ENCODE measurements at regions not wholly inside any gene's neighbourhood (a gene's known extent, or its start where the extent isn't known, plus 50 kb on each side); places are given as distances from the start of the nearest gene placed in this dataset.

GRCh38 chr9:120109242-120109641 is 470.7 kb downstream of the CDK5RAP2 start:
- no peak overlapping the region for H3K4me3 ChIP-seq (ENCODE audit: low read depth, low read length)
- ATAC-seq (ENCODE audit: low read depth in 2 of 2) (no peak), DNase-seq (no peak)
- no peak overlapping the region for H3K27ac ChIP-seq (ENCODE audit: insufficient read depth, low read length, poor library complexity, severe bottlenecking)
- Mint-ChIP-seq H3K4me1 (no peaks in the 10 kb centered on the region), H3K4me3 (no peak overlapping the region), H3K27me3 (peaks cover 12% of the 10 kb centered on the region), H3K36me3 (no peaks in the 10 kb centered on the region), H3K9me3 (peaks cover 0 to 3% (median 0%) of the 10 kb centered on the region in 7 donors), H3K27ac (no peak overlapping the region)
- peaks cover 2% of the 10 kb centered on the region for H3K27me3 ChIP-seq (ENCODE audit: control insufficient read depth, insufficient read depth, low read length)
- H3K9me3 ChIP-seq (ENCODE audit: control insufficient read depth in 2 of 2, low read length in 2 of 2), result no peaks in the 10 kb centered on the region
- H3K36me3 ChIP-seq (ENCODE audit: control insufficient read depth, insufficient read depth, low read length), result no peaks in the 10 kb centered on the region
- no peaks in the 10 kb centered on the region for H3K4me1 ChIP-seq (ENCODE audit: control insufficient read depth, insufficient read depth, low read length, poor library complexity, severe bottlenecking)

GRCh38 chr9:120107138-120107537 is 472.8 kb downstream of the CDK5RAP2 start:
- H3K9me3 Mint-ChIP-seq, result peaks cover 0 to 3% (median 0%) of the 10 kb centered on the region in 7 donors
- H3K27me3 Mint-ChIP-seq, result peaks cover 8% of the 10 kb centered on the region
- ATAC-seq (ENCODE audit: low read depth in 2 of 2) (no peak), DNase-seq (no peak)
- H3K27me3 ChIP-seq (ENCODE audit: control insufficient read depth, insufficient read depth, low read length), result peaks cover 2% of the 10 kb centered on the region
- no peak overlapping the region for H3K4me3 Mint-ChIP-seq
- no peak overlapping the region for H3K27ac ChIP-seq (ENCODE audit: insufficient read depth, low read length, poor library complexity, severe bottlenecking)
- no peaks in the 10 kb centered on the region for H3K36me3 Mint-ChIP-seq
- no peak overlapping the region for H3K4me3 ChIP-seq (ENCODE audit: low read depth, low read length)
- no peak overlapping the region for H3K27ac Mint-ChIP-seq
- no peaks in the 10 kb centered on the region for H3K4me1 Mint-ChIP-seq
- H3K4me1 ChIP-seq (ENCODE audit: control insufficient read depth, insufficient read depth, low read length, poor library complexity, severe bottlenecking), result no peaks in the 10 kb centered on the region
- no peaks in the 10 kb centered on the region for H3K36me3 ChIP-seq (ENCODE audit: control insufficient read depth, insufficient read depth, low read length)
- no peaks in the 10 kb centered on the region for H3K9me3 ChIP-seq (ENCODE audit: control insufficient read depth in 2 of 2, low read length in 2 of 2)

GRCh38 chr9:120104771-120105170 is 475.2 kb downstream of the CDK5RAP2 start:
- no peak overlapping the region for H3K4me3 Mint-ChIP-seq
- no peaks in the 10 kb centered on the region for H3K4me1 Mint-ChIP-seq

GRCh38 chr9:120100595-120100994 is 479.4 kb downstream of the CDK5RAP2 start:
- H3K36me3 Mint-ChIP-seq, result no peaks in the 10 kb centered on the region
- peaks cover 0 to 6% (median 0%) of the 10 kb centered on the region in 7 donors for H3K9me3 Mint-ChIP-seq
- no peaks in the 10 kb centered on the region for H3K4me1 ChIP-seq (ENCODE audit: control insufficient read depth, insufficient read depth, low read length, poor library complexity, severe bottlenecking)
- H3K9me3 ChIP-seq (ENCODE audit: control insufficient read depth in 2 of 2, low read length in 2 of 2), result no peaks in the 10 kb centered on the region
- H3K4me1 Mint-ChIP-seq, result no peaks in the 10 kb centered on the region
- no peaks in the 10 kb centered on the region for H3K27me3 ChIP-seq (ENCODE audit: control insufficient read depth, insufficient read depth, low read length)
- H3K27me3 Mint-ChIP-seq, result peaks cover 4% of the 10 kb centered on the region
- H3K4me3 ChIP-seq (ENCODE audit: low read depth, low read length), result no peak overlapping the region
- H3K27ac ChIP-seq (ENCODE audit: insufficient read depth, low read length, poor library complexity, severe bottlenecking), result no peak overlapping the region
- no peak for ATAC-seq (ENCODE audit: low read depth in 2 of 2)
- no peak overlapping the region for H3K4me3 Mint-ChIP-seq
- no peak overlapping the region for H3K27ac Mint-ChIP-seq
- no peaks in the 10 kb centered on the region for H3K36me3 ChIP-seq (ENCODE audit: control insufficient read depth, insufficient read depth, low read length)
- no peak for DNase-seq

More at GRCh38 chr9:120104771-120105170, 475.2 kb downstream of the CDK5RAP2 start:
- H3K36me3 ChIP-seq (ENCODE audit: control insufficient read depth, insufficient read depth, low read length), result no peaks in the 10 kb centered on the region
- H3K4me1 ChIP-seq (ENCODE audit: control insufficient read depth, insufficient read depth, low read length, poor library complexity, severe bottlenecking), result no peaks in the 10 kb centered on the region
- H3K4me3 ChIP-seq (ENCODE audit: low read depth, low read length), result no peak overlapping the region
- no peak for ATAC-seq (ENCODE audit: low read depth in 2 of 2)
- H3K9me3 Mint-ChIP-seq, result peaks cover 0 to 2% (median 0%) of the 10 kb centered on the region in 7 donors
- H3K9me3 ChIP-seq (ENCODE audit: control insufficient read depth in 2 of 2, low read length in 2 of 2), result no peaks in the 10 kb centered on the region
- DNase-seq, result no peak
- no peaks in the 10 kb centered on the region for H3K36me3 Mint-ChIP-seq
- H3K27me3 ChIP-seq (ENCODE audit: control insufficient read depth, insufficient read depth, low read length), result peaks cover 2% of the 10 kb centered on the region
- H3K27ac ChIP-seq (ENCODE audit: insufficient read depth, low read length, poor library complexity, severe bottlenecking), result no peak overlapping the region
- H3K27me3 Mint-ChIP-seq, result peaks cover 6% of the 10 kb centered on the region
- H3K27ac Mint-ChIP-seq, result no peak overlapping the region

- ATAC-seq (ENCODE audit: low read depth in 2 of 2), result no peak
Measured at GRCh38 chr9:120099065-120099464, 480.9 kb downstream of the CDK5RAP2 start.

GRCh38 chr9:120098584-120098983 is 481.4 kb downstream of the CDK5RAP2 start:
- no peak overlapping the region for H3K27ac ChIP-seq (ENCODE audit: insufficient read depth, low read length, poor library complexity, severe bottlenecking)
- H3K9me3 ChIP-seq (ENCODE audit: control insufficient read depth in 2 of 2, low read length in 2 of 2), result no peaks in the 10 kb centered on the region
- peaks cover 4% of the 10 kb centered on the region for H3K27me3 Mint-ChIP-seq
- H3K27me3 ChIP-seq (ENCODE audit: control insufficient read depth, insufficient read depth, low read length), result no peaks in the 10 kb centered on the region
- no peaks in the 10 kb centered on the region for H3K36me3 Mint-ChIP-seq
- no peaks in the 10 kb centered on the region for H3K4me1 ChIP-seq (ENCODE audit: control insufficient read depth, insufficient read depth, low read length, poor library complexity, severe bottlenecking)
- no peaks in the 10 kb centered on the region for H3K36me3 ChIP-seq (ENCODE audit: control insufficient read depth, insufficient read depth, low read length)
- DNase-seq (no peak), ATAC-seq (ENCODE audit: low read depth in 2 of 2) (no peak)
- H3K4me1 Mint-ChIP-seq, result no peaks in the 10 kb centered on the region
- H3K4me3 Mint-ChIP-seq, result no peak overlapping the region
- H3K9me3 Mint-ChIP-seq, result peaks cover 0 to 8% (median 0%) of the 10 kb centered on the region in 7 donors
- no peak overlapping the region for H3K4me3 ChIP-seq (ENCODE audit: low read depth, low read length)
- H3K27ac Mint-ChIP-seq, result no peak overlapping the region

More at GRCh38 chr9:120099065-120099464, 480.9 kb downstream of the CDK5RAP2 start:
- Histone ChIP-seq H3K4me3 (ENCODE audit: low read depth, low read length) (no peak overlapping the region), H3K4me1 (ENCODE audit: control insufficient read depth, insufficient read depth, low read length, poor library complexity, severe bottlenecking) (no peaks in the 10 kb centered on the region), H3K27ac (ENCODE audit: insufficient read depth, low read length, poor library complexity, severe bottlenecking) (no peak overlapping the region), H3K27me3 (ENCODE audit: control insufficient read depth, insufficient read depth, low read length) (no peaks in the 10 kb centered on the region), H3K36me3 (ENCODE audit: control insufficient read depth, insufficient read depth, low read length) (no peaks in the 10 kb centered on the region), H3K9me3 (ENCODE audit: control insufficient read depth in 2 of 2, low read length in 2 of 2) (no peaks in the 10 kb centered on the region)
- no peaks in the 10 kb centered on the region for H3K4me1 Mint-ChIP-seq
- no peaks in the 10 kb centered on the region for H3K36me3 Mint-ChIP-seq
- H3K4me3 Mint-ChIP-seq, result no peak overlapping the region
- no peak for DNase-seq
- peaks cover 0 to 6% (median 0%) of the 10 kb centered on the region in 7 donors for H3K9me3 Mint-ChIP-seq
- peaks cover 4% of the 10 kb centered on the region for H3K27me3 Mint-ChIP-seq
- no peak overlapping the region for H3K27ac Mint-ChIP-seq

- H3K27me3 Mint-ChIP-seq, result no peaks in the 10 kb centered on the region
Measured at GRCh38 chr9:120091206-120091605, 488.8 kb downstream of the CDK5RAP2 start.

GRCh38 chr9:120080849-120081248 is 499.1 kb downstream of the CDK5RAP2 start:
- Mint-ChIP-seq H3K36me3 (no peaks in the 10 kb centered on the region), H3K4me3 (no peak overlapping the region), H3K4me1 (no peaks in the 10 kb centered on the region), H3K27ac (no peak overlapping the region), H3K27me3 (no peaks in the 10 kb centered on the region), H3K9me3 (peaks cover 0 to 25% (median 6%) of the 10 kb centered on the region in 7 donors)
- Histone ChIP-seq H3K27ac (ENCODE audit: insufficient read depth, low read length, poor library complexity, severe bottlenecking) (no peak overlapping the region), H3K4me3 (ENCODE audit: low read depth, low read length) (no peak overlapping the region), H3K36me3 (ENCODE audit: control insufficient read depth, insufficient read depth, low read length) (no peaks in the 10 kb centered on the region), H3K9me3 (ENCODE audit: control insufficient read depth in 2 of 2, low read length in 2 of 2) (peaks cover 0 to 4% of the 10 kb centered on the region in 2 experiments), H3K27me3 (ENCODE audit: control insufficient read depth, insufficient read depth, low read length) (no peaks in the 10 kb centered on the region), H3K4me1 (ENCODE audit: control insufficient read depth, insufficient read depth, low read length, poor library complexity, severe bottlenecking) (no peaks in the 10 kb centered on the region)
- ATAC-seq (ENCODE audit: low read depth in 2 of 2), result no peak
- DNase-seq, result no peak

More at GRCh38 chr9:120091206-120091605, 488.8 kb downstream of the CDK5RAP2 start:
- peaks cover 2 to 13% (median 6%) of the 10 kb centered on the region in 7 donors for H3K9me3 Mint-ChIP-seq
- DNase-seq, result no peak
- Histone ChIP-seq H3K27me3 (ENCODE audit: control insufficient read depth, insufficient read depth, low read length) (no peaks in the 10 kb centered on the region), H3K27ac (ENCODE audit: insufficient read depth, low read length, poor library complexity, severe bottlenecking) (no peak overlapping the region), H3K9me3 (ENCODE audit: control insufficient read depth in 2 of 2, low read length in 2 of 2) (peaks cover 0 to 2% of the 10 kb centered on the region in 2 experiments), H3K4me3 (ENCODE audit: low read depth, low read length) (no peak overlapping the region), H3K4me1 (ENCODE audit: control insufficient read depth, insufficient read depth, low read length, poor library complexity, severe bottlenecking) (no peaks in the 10 kb centered on the region), H3K36me3 (ENCODE audit: control insufficient read depth, insufficient read depth, low read length) (no peaks in the 10 kb centered on the region)
- peak overlapping the region in 1 of 3 donors; percentile 75 for H3K27ac Mint-ChIP-seq
- H3K4me1 Mint-ChIP-seq, result no peaks in the 10 kb centered on the region
- H3K4me3 Mint-ChIP-seq, result no peak overlapping the region
- no peaks in the 10 kb centered on the region for H3K36me3 Mint-ChIP-seq
- no peak for ATAC-seq (ENCODE audit: low read depth in 2 of 2)
